K562 (cell line): ENCODE measurements at regions not wholly inside any gene's neighbourhood (a gene's known extent, or its start where the extent isn't known, plus 50 kb on each side); places are given as distances from the start of the nearest gene placed in this dataset.

Source experiments
- ATAC-seq: fragments of 200-7000 bp; cut with Tn5 transposase; 3 replicates; pipeline ENCODE4 v1.9.1; 2020; ENCODE audit warnings: moderate library complexity
- BruUV-seq: library from RNA; stranded (reverse); fragments of 400-500 nt; replicated peaks from 2 replicates; lab custom pipeline; 2021; lab: Mats Ljungman, UMichigan
- CTCF ChIA-PET: fragments of 300-600 bp; formaldehyde crosslinking; extraction: SDS; loops from one replicate; lab custom pipeline; 2021; ENCODE audit warnings: low intra/inter-chr PET ratio; lab: Yijun Ruan, JAX
- POLR2A ChIA-PET: fragments of 300-600, 350-650 bp; sonication (Branson Sonifier 250); formaldehyde crosslinking; extraction: SDS; loops from one replicate; lab custom pipeline; 2021; ENCODE audit warnings: antibody characterized with exemption, inconsistent platforms; lab: Yijun Ruan, JAX
- DNase-seq, 4 experiments: peaks; one replicate each; pipeline versions ENCODE4 v3.0.0 to v3.0.0-alpha.2; 2011 to 2018; ENCODE audit warnings: low spot score in 3 of 4, mixed read lengths in 3 of 4; ENCODE audit errors: extremely low read depth in 1 of 4
- FAIRE-seq: peaks from 2 replicates; lab custom pipeline; 2011; peaks lifted over from hg19 to GRCh38; lab: Jason Lieb, UNC
- H2AFZ ChIP-seq: 2 replicates; pipeline ENCODE4 v1.6.0; 2011; ENCODE audit warnings: low read depth, low read length, control low read depth, inconsistent platforms
- H3K27ac ChIP-seq: fragments of 200-600 bp; 3 replicates; pipeline ENCODE4 v1.8.0; 2011; ENCODE audit warnings: low read depth, mild to moderate bottlenecking, control low read depth, inconsistent platforms, low read length, moderate library complexity, mixed read lengths; ENCODE audit errors: extremely low read depth
- H3K27me3 ChIP-seq, 2 experiments: fragments of 300-600 bp in 1 of 2; 2 replicates in 1 of 2; 3 replicates in 1 of 2; pipeline versions ENCODE4 v1.6.0 to v1.8.0; 2011; ENCODE audit warnings: inconsistent platforms in 2 of 2, low read length in 2 of 2, mild to moderate bottlenecking in 1 of 2, mixed read lengths in 1 of 2, moderate library complexity in 1 of 2; ENCODE audit not compliant: control insufficient read depth in 2 of 2, insufficient read depth in 2 of 2
- H3K36me3 ChIP-seq: fragments of 300-600 bp; 3 replicates; pipeline ENCODE4 v1.8.0; 2011; ENCODE audit warnings: mild to moderate bottlenecking, low read length, inconsistent platforms; ENCODE audit not compliant: control insufficient read depth, insufficient read depth
- H3K4me1 ChIP-seq, 2 experiments: fragments of 200-600 bp in 1 of 2; replicated peaks in 1 of 2; 2 replicates in 1 of 2; 3 replicates in 1 of 2; pipeline versions ENCODE4 v1.5.1 to v1.8.0; 2011; ENCODE audit warnings: inconsistent platforms in 2 of 2, low read length in 2 of 2, mild to moderate bottlenecking in 1 of 2, mixed read lengths in 1 of 2, moderate library complexity in 1 of 2; ENCODE audit not compliant: control insufficient read depth in 2 of 2, insufficient read depth in 2 of 2
- H3K4me2 ChIP-seq: 2 replicates; pipeline ENCODE4 v1.6.1; 2011; ENCODE audit warnings: low read length, control low read depth, inconsistent platforms, mixed read lengths; ENCODE audit not compliant: insufficient read depth
- H3K4me3 ChIP-seq: fragments of 200-600 bp; sonication (generic), shearing (Covaris generic); 2 replicates; pipeline ENCODE4 v1.5.1; 2016; ENCODE audit warnings: control low read depth, inconsistent platforms
- H3K79me2 ChIP-seq: fragments of 200-600 bp; 3 replicates; pipeline ENCODE4 v1.8.0; 2011; ENCODE audit warnings: low read length, inconsistent platforms; ENCODE audit not compliant: control insufficient read depth, insufficient read depth
- H3K9ac ChIP-seq, 2 experiments: 2 replicates each; pipeline versions ENCODE4 v1.6.0 to v1.6.1; 2011; ENCODE audit warnings: low read depth in 2 of 2, low read length in 2 of 2, control low read depth in 1 of 2, inconsistent platforms in 1 of 2, mild to moderate bottlenecking in 1 of 2, mixed read lengths in 1 of 2; ENCODE audit not compliant: insufficient read depth in 1 of 2
- H3K9me1 ChIP-seq: one replicate; pipeline ENCODE4 v1.6.0; 2011; ENCODE audit warnings: inconsistent platforms, mild to moderate bottlenecking, low read length, moderate library complexity; ENCODE audit not compliant: control insufficient read depth, insufficient read depth
- H3K9me3 ChIP-seq: replicated peaks from 2 replicates; pipeline ENCODE4 v1.5.1; 2011; ENCODE audit warnings: low read depth, low read length, inconsistent platforms; ENCODE audit not compliant: control insufficient read depth, insufficient read depth
- H4K20me1 ChIP-seq: replicated peaks from 2 replicates; pipeline ENCODE4 v1.6.1; 2011; ENCODE audit warnings: low read length, inconsistent platforms, mixed read lengths; ENCODE audit not compliant: control insufficient read depth, insufficient read depth
- BRD9 ChIP-seq: fragments of 450-650 bp; IDR thresholded peaks from 2 replicates; pipeline ENCODE4 v1.6.1; 2018; ENCODE audit warnings: low read depth; ENCODE audit not compliant: partially characterized antibody
- CHD2 ChIP-seq: IDR thresholded peaks from 2 replicates; pipeline ENCODE4 v1.6.1; 2011; ENCODE audit warnings: low read depth, low read length
- HMGXB4 ChIP-seq: sonication (generic); formaldehyde crosslinking; IDR thresholded peaks from 2 replicates; pipeline ENCODE4 v1.8.1; 2023; ENCODE audit warnings: mild to moderate bottlenecking, missing genetic modification reagents
- MAFG ChIP-seq: fragments of 450-650 bp; conservative IDR thresholded peaks from 2 replicates; pipeline ENCODE4 v1.6.1; 2016; ENCODE audit warnings: missing genetic modification characterization, missing compliant biosample characterization
- POLR2AphosphoS2 ChIP-seq: IDR thresholded peaks from 2 replicates; pipeline ENCODE4 v1.6.1; 2012; ENCODE audit warnings: low read length, improper control_type of control experiment
- RFX1 ChIP-seq: fragments of 450-650 bp; IDR thresholded peaks from 2 replicates; pipeline ENCODE4 v1.6.1; 2016; ENCODE audit warnings: mild to moderate bottlenecking, moderate library complexity
- SFPQ ChIP-seq: fragments of 200-400 bp; formaldehyde crosslinking; IDR thresholded peaks from 2 replicates; pipeline ENCODE4 v1.6.1; 2017; ENCODE audit warnings: mild to moderate bottlenecking, low read depth, low read length, moderate library complexity
- U2AF1 ChIP-seq: fragments of 200-400 bp; formaldehyde crosslinking; optimal IDR thresholded peaks from 2 replicates; pipeline ENCODE3; 2017; ENCODE audit warnings: mild to moderate bottlenecking, low read depth, low read length, moderate library complexity
- ZBTB40 ChIP-seq, 2 experiments: fragments of 450-650 bp in 1 of 2; sonication (generic) in 1 of 2; formaldehyde crosslinking in 1 of 2; IDR thresholded peaks; 2 replicates each; pipeline versions ENCODE4 v1.7.1 to v1.9.0; 2016 to 2022; ENCODE audit warnings: inconsistent platforms in 1 of 2, mild to moderate bottlenecking in 1 of 2, missing genetic modification reagents in 1 of 2
- ZBTB7A ChIP-seq: IDR thresholded peaks from 2 replicates; pipeline ENCODE4 v1.6.1; 2011; ENCODE audit warnings: low read depth, mild to moderate bottlenecking, low read length, moderate library complexity, borderline replicate concordance; ENCODE audit not compliant: control insufficient read depth
- ZNF77 ChIP-seq: fragments of 250-450 bp; sonication (Bioruptor Pico); IDR thresholded peaks from 2 replicates; pipeline ENCODE4 v1.5.0; 2020
- WGBS: fragments of 100-300 bp; shearing (Covaris generic); methylation state at CpG from one replicate; pipeline ENCODE4 v1.1.6; 2016; ENCODE audit warnings: low coverage, mixed read lengths; ENCODE audit not compliant: insufficient coverage; ENCODE audit errors: missing lambda C conversion rate; 5-methylcytosine and 5-hydroxymethylcytosine counted together
- in situ Hi-C: fragments of 300-500 bp; cut with MboI; formaldehyde crosslinking; loops from 4 replicates; pipeline ENCODE4 v1.15.0; 2018; ENCODE audit warnings: inconsistent platforms, mixed read lengths
- intact Hi-C: fragments of 100-400 bp; cut with micrococcal nuclease; formaldehyde crosslinking; loops from 2 replicates; pipeline ENCODE4 v1.14.2; 2022

GRCh38 chr18:68164909-68165308, 550.0 kb downstream of the TMX3 start:
- no peak for FAIRE-seq
- ChIA-PET POLR2A (no interaction called here), CTCF (no interaction called here)
- Histone ChIP-seq H2AFZ (no peak overlapping the region), H3K4me1 (no peaks in the 10 kb centered on the region), H3K9ac (no peak overlapping the region), H4K20me1 (no peaks in the 10 kb centered on the region), H3K27me3 (no peaks in the 10 kb centered on the region), H3K9me3 (no peaks in the 10 kb centered on the region), H3K4me2 (no peak overlapping the region), H3K27ac (no peak overlapping the region), H3K36me3 (no peaks in the 10 kb centered on the region), H3K4me3 (no peak overlapping the region), H3K9me1 (no peaks in the 10 kb centered on the region), H3K79me2 (no peaks in the 10 kb centered on the region)
- WGBS, result 3% methylated on average over 4 of the region's 4 CpGs
- no peak for ATAC-seq
- intact Hi-C loops (no loop called here), in situ Hi-C loops (no loop called here)
- no peak for DNase-seq
- BruUV-seq, result no TSS peak
- TF ChIP-seq ZNF77 (CRISPR knock-in tag) (no peak), CHD2 (no peak), MAFG (no peak), HMGXB4 (CRISPR knock-in tag) (no peak), ZBTB40 (IDR thresholded peaks at IDR 0.05) (no peak), ZBTB40 (CRISPR knock-in tag; IDR thresholded peaks at IDR 0.05) (no peak), ZBTB7A (no peak), SFPQ (no peak), BRD9 (no peak), POLR2AphosphoS2 (no peak), U2AF1 (no peak), RFX1 (no peak)
